ENCODE measurements at regions not wholly inside any gene's neighbourhood (a gene's known extent, or its start where the extent isn't known, plus 50 kb on each side); places are given as distances from the start of the nearest gene placed in this dataset.

DNA sequence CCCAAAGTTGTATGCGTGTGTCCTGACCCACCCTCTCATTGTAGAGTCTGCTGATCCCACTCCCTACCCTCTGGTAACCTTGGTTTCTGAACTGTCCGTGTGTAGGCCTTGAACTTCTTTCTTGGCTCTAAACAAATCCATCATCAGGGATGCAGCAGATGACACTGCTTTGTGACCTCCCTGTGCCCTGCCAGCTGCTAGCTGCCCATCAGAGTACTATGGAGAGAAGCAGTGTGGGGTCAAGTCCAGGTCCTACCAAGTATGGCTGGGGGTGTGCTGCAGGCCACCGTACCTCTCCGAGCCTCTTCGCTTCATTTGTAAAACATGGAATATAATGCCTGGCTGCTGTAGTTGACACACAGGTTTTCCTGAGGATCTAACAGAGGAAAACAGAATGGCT lies 183.5 kb upstream of the RBPJ start:
- FAIRE-seq, result no peak

DNA sequence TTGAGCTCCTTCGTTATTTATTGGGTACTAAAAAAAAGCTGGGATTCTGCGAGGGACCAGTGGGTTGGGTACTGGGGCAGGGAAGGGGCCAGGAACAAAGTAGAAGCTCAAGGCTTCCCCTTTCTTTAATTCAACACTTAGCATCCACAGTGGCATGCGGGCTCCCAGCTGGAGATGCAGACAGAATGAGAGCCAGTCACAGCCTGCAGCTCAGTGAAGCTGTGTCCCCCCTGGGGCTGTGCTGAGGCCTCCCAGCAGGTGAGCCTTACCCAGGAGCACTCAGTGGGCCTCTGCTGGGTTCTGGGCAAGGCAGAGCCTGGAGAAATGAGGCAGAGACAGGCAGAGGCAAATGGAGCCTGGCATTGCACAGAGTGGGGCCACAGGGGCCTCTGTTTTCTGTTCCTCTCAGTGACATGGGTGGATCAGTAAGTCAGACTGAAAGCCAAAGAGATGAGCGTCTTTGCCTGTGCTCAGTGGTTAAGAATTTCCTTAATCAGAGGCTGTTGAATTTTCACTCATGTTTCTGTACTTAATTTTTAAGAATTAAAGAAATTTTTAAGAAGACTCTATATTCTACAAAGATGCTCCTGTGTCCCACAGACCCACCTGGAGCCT lies 181.4 kb upstream of the RBPJ start:
- no peak for FAIRE-seq
- DNase-seq (ENCODE audit: low spot score), result no peak

More for the DNA sequence above, 183.5 kb upstream of the RBPJ start:
- no peak for DNase-seq (ENCODE audit: low spot score)

DNA sequence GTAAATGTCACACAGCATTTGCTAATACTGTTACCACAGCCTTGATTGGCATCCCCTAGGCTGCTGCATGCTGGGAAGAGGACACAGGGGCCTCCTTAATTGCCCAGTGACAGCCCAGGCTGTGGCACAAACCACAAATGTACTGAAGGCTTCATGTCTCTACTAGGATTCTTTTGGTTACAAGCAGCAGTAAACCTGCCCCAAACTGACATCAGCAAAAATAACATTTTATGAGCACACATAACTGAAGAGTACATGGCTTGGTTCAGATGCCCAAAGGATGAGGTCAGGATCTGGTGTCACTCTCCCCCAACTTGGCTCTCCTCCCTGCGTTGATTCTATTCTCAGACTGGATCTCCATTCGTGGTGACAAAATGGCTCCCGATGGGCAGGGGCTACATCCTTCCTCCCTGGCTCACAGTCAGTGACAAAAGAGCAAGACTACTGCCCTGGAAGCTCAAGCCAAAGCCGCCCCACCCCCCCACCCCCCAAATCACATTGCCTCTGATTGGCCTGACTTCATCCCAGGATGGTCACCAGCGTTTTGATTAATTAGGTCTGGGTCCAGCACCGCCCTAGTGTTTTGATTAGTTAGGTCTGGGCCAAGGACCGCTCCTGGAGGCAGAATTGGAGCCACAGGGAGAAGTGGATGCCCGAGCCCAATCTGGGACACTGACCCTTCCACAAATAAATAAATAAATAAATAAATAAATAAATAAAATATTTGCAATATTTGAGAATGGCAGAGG lies 180.5 kb upstream of the RBPJ start:
- peak; percentile 52 for DNase-seq (ENCODE audit: low spot score)
- no peak for FAIRE-seq

DNA sequence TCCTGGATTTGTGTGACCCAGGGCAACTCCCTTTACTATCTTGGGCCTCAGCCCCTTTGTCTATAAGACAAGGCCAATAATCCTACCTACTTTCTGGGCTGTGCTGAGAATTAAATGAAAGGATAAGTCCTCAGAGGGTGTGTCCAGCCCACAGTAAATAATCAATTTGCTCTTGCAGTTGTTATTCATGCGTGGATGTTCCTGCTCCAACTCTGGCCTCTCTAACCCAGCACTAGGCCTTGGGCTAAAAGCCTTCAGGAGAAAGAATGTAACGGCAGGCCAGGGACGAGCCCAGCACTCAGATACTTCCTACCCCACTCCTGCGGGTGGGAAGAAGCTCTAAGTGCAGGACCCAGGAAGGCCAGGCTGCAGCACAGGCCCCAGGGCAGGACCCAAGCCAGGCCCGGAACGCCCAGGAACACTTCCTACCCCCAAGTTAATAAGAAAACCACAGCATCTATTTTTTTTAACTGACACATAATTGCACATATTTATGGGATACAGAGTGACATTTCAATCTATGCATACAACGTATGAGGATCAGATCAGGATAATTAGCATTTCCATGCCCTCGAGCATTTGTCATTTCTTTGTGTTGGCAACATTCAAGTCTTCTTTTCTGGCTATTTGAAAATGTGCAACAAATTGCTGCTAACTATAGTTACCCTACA lies 179.6 kb upstream of the RBPJ start:
- no peak for FAIRE-seq
- no peak for DNase-seq (ENCODE audit: low spot score)

DNA sequence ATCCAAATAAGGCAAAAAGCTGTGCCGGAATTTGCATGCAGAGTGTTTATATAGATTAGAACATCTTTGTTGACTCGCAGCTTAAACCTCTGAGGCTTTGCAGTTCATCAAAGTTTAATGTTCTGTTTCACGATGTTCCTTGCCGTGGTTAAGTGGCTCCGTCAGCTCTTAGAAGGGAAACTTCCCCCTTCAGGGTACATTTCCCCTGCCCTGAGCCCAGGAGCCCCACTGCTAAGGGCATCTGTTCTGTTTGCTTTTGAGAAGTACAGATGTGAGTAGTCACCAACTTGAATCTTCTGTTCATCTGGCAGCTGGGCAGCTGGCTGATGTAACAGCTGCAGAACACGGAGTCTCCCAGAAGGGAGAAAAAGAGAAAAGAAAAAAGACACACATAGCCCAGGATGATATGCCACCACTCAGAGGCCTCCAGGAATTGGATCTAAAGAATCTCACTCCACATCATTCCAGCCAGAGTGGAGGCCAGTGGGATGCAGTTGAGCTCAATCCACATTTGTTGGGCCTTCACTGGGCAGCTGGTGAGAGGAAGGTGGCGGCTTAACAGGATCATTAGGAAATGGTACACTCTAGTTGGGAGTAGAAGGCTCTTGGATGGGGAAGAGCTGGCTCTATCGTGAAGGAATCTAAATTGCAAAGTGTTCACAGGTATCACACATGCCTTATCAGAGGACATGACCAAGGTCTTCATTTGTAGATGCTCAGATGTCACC lies 178.7 kb upstream of the RBPJ start:
- FAIRE-seq, result no peak
- no peak for DNase-seq (ENCODE audit: low spot score)

DNA sequence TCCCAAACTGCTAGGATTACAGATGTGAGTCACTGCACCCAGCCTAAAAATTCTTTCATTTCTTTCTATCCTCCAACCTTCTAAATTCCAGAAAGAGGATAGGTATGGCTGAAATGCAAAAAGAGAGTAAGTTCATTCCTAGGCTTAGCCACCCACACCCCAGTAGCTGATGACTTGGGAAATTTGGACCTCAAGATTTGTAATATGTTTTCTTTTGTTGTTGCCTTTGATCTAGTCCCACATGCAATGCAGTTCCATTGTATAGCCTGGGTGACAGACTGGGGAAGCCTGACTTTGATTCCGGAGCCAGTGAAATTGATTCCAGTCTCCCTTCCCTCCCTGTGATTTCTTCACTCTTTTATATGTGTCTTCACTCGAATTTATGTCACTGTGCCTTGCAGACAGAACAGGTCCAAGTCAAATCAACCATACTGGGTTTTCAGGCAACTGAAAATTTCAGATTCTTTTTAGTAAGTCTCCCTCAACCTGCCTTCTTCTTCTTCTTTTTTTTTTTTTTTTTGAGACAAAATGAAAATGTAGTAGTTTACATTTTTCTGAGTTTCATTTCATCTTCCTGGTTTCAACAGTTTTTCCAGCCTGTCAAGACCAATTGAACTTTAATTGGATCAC lies 176.2 kb upstream of the RBPJ start:
- FAIRE-seq, result no peak
- DNase-seq (ENCODE audit: low spot score), result no peak

DNA sequence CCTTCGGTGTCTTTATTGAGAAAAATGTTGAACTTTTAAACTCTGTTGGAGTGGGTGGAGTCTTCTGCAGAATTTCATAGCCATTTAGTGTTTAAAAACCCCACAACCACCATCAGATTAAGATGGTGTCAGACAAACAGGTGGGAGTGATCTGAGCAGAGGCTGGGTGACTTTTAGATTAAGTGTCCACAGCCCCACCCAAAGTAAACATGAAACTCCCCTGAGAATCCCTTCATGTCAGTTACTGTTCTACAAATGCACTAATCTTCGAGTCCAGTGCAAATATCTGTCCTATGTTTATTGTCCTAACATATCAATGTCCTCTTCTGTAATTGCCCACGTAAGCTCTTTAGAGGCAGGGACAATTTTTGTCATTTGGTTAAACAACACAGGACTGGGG lies 175.6 kb upstream of the RBPJ start:
- DNase-seq (ENCODE audit: low spot score) (no peak), FAIRE-seq (no peak)

DNA sequence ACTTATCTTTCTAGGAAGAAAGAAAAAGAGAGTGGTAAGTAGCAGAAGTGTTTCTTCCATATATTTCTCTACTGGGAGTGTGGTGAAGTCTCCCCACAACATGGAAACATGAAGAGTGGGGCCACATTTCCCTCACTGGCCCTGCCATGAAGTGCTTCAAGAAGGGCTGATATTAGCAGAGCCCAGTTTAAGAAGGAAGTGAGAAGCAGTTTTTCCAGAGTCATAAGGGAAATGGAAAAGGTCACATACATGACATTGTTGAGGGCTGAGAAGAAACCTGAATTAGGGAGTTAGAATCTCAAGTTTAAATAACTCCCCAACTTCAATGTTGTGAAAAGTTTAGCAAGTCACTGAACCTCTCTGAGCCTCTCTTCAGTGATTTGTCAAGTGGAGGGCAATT lies 171.9 kb upstream of the RBPJ start:
- no peak for FAIRE-seq
- no peak for DNase-seq (ENCODE audit: low spot score)

DNA sequence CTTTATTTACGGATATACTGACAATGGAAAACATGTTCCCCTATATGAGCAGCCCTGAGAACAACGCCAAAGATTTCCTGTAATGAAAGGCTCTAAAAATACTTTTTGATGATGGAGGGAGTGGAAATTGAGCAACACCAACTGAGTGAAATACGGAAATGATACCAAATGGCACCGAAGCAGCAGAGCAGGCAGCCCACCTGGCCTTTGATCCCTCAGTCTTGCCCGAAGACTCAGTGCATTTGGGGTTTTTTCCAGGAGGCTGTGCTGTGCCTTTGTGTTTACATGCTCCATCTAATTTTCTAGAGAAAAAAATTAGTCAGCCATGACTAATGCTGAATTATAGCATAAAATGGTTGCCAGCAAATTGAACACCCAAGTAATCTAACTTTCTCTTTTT lies 169.9 kb upstream of the RBPJ start:
- no peak for DNase-seq (ENCODE audit: low spot score)
- no peak for FAIRE-seq

DNA sequence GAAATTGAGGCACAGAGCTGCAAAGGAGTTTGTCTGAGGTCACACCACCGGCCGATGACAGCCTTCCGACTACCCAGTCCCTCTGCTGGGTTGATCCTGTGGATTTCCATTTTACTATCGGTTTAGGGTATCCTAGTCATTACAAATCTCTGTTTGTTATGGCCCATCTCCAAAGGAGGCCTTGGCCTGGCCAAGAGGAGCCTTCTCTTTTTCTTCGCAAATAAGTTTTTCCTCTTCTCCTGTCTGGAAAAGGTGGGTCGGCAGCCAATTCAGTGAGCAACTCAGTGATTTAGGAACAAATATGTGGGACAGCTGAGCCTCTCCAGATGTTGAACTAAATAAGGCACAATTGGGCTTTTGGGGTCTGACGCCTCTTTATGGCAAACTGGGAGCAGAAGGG lies 169.2 kb upstream of the RBPJ start:
- DNase-seq (ENCODE audit: low spot score), result no peak
- no peak for FAIRE-seq

DNA sequence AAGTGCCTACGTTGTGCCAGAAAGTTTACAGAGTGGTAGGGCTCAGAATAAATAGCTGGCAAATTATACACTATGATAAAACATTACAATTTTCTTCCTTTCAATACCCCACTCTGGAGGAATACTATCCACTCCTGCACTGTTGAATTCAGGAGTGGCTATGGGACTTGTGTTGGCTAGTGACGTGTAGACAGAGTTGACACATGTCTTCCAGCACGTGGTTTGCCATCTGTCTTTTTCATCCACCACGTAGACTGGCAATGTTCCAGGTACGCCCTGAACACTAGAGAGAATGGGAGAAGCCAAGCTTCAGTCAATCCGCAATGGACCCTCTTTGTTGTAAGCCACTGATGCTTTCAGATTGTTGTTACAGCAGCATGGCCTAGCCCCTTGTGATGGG lies 168.8 kb upstream of the RBPJ start:
- no peak for DNase-seq (ENCODE audit: low spot score)

DNA sequence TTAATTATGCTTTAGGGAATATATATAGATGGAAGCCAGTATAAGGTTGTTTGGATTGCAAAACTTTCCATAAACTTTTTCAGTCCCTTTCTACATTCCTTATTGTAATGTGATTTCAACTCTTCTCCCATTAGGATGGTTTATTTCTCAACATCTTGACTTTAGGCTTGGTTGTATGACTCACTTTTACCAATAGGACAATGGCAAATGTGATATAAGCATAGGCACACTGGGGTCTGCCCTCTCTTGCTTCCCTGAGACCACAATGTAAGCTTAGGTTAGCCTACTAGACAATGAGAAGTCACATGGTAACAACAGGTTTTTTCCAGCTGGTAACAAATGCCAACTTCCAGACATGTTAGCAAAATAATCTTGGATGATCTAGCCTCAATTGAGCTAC lies 163.3 kb upstream of the RBPJ start:
- FAIRE-seq (no peak), DNase-seq (ENCODE audit: low spot score) (no peak)

More for the DNA sequence above, 168.8 kb upstream of the RBPJ start:
- FAIRE-seq, result no peak

DNA sequence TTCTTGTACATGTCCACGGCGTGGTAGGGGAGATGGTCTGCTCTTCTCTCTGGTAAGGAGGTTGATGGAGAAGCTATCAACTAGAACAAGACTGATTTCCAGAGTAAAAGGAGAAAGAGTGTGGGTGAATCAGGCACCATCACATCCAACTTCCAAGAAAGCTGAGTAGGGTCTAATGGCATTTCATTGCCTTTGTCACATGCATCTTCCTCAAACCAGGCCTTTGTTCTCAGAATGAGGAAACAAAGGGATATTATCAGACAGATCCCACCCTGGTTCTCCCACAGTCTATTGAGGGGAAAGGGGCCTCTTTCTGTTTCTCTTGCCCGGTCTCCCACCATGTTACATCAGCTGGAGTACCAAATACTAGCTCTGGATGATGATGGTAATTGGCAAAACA lies 160.2 kb upstream of the RBPJ start:
- DNase-seq (ENCODE audit: low spot score) (no peak), FAIRE-seq (no peak)

DNA sequence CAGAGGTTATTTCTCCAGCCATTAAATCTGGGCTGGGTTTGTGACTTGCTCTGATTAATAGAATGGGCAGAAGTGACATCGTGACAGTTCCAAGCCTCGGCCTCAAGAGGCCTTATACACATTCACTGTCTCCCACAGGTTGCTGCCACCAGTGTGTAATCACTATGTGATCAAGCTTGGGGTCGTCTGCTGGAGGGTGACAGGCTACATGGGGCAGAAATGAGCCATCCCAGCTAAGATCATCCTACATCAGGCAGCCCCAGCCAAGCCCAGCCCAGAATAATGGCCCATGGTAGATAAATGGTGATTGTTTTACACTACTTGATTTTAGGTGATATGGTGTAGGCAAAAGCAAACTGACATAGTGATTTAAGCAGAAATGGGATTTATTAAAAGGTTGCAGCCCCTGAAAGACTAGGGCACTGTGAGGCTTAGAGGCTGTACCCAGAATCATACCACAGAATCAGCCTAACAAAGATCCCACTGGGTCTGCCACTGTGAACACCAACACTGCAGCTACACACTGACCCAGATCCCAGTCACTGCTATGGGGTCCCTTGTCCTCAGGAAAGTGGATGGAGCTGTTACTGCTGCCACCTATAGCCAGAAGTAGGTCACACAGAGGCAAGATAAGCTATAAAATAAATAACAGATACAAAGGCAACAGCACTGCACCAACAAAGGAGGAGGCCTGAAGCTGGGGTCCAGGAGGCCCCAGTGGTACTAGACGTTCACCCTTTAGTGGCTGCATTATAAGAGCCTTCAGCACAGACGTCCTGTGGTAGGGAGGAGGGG lies 159.6 kb upstream of the RBPJ start:
- no peak for DNase-seq (ENCODE audit: low spot score)
- FAIRE-seq, result no peak

DNA sequence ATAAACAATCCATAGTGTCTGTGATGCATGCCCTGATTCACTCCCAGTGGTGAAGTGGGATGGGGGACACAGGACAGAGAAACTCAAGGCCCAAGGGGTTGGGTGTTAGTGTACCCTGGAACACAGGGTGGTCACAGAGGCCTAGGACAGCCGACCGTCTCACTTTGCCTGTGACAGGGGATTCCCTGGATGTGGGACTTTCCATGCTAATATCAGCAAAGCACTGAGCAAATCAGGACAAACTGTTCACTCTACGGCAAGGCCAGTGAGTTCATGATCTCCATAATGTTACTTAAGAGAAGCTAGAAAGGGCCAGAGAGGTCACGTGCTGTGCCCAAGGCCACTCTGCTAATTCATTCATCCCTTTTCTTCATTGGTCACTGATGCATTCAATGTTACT lies 158.7 kb upstream of the RBPJ start:
- DNase-seq (ENCODE audit: low spot score), result no peak
- no peak for FAIRE-seq

DNA sequence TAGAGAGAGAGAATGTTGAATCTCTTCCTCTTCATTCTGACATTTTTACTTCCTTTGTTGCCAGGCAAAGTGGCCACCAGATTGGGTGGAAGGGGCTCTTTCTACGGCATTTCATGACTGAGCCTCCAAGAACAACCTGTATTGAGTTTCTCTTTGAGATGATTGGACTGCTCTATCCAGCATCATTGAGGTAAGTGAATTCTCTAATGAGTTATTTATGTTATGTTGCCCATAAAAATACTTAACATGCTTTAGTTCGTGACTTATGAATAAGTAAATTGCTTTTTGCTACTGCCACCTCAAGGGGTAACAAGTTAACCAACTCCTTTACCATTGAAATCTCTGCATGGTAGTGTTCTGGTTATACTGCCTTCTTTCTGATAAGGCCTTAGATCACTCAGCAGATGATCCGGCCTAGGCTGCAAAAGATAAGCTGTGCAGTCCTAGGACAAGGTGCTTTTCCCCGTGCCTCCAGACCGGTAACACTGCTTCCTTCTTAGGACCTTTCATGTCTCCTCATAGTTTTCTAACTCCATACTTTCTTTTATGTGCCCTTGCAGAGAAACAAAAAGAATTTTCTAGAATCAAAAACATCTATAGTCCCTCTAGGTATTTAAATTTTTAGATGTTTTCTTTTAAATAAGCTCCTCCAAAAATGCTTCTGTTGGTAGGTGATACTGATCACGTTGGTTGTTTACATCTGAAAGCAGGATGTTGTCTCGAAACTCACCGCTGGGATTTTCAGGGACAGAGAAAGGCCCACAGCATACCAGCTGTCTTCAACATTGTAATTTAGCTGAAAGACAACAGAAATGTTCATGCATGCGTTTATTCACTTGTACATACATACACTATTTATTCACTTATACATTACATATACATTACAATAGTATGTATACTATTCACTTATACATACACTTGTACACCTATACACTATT lies 157.1 kb upstream of the RBPJ start:
- no peak for FAIRE-seq

DNA sequence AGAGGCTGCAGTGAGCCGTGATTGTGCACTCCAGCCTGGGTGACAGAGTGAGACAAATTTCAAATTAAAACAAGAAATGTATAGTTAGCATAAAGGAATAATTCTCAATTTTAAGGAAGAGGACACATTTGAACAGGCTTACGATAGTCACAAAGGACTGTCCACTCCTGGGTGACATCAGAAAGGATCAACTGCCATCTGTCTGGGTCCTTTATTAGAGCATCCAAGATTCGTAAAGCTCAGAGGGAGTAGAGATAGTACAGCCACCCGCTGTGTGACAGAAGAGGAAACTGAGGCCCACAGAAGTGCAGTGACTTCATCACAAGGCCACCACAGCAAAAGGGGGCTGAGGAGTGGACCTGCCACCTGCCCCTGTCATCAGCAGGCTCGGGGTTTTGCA lies 149.3 kb upstream of the RBPJ start:
- FAIRE-seq, result no peak
- DNase-seq (ENCODE audit: low spot score), result no peak

More for the DNA sequence above, 157.1 kb upstream of the RBPJ start:
- no peak for DNase-seq (ENCODE audit: low spot score)

DNA sequence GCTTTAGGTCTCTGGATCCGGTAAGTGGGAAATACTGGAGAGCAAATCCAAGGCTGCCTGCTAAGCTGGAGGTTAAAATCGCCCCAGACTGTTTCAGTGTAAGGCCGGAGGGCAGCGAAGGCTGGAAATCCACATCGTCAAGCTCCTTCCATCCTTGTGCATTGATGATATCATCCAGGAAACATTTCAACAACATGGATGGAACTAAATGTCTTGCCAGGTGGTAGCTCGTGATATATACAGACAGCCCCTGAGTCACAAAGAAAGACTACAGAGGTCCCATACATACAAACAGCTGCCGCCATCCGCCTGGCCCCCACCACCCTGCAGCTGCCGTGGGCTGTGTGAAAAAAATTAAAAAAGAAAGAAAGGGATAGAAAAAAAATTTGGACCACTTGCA lies 148.9 kb upstream of the RBPJ start:
- no peak for FAIRE-seq

DNA sequence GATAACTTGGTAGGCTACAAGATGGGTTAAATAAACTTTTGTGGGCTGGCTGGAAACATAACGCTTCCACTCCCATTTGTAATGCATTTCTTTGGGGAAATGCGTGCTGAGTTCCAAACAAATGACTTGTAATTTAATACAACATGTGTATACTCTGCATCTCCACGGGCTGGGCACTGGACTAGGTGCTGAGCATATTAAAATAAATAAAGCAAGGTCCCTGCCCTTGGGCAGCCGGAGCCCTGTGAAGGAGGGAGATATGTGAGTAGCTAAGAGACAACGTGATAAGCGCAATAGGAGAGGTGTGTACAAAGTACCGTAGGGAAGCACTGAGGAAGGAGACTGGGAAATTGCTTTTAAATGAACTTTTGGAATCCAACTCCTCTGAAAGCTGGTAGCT lies 147.2 kb upstream of the RBPJ start:
- DNase-seq (ENCODE audit: low spot score) (no peak), FAIRE-seq (no peak)

More for the DNA sequence above, 148.9 kb upstream of the RBPJ start:
- DNase-seq (ENCODE audit: low spot score), result peak; percentile 43

DNA sequence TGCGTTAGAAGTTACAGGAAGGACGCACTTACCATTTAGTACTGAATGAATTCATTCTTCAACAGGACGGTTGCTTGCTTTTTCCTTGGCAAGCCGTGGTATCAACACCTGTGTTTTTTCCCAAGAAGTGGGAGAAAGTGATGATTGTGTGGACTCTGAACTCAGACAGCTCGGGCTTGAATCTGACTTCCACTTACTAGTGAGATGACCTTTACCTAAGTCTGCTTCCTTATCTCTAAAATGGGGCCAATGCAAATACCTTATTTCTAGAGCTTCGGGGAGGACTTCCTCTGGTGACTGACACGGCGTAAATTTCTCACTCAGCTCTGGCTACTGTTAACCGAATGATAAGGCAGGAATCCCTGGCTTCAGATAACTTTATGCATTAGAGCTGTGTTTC lies 146.8 kb upstream of the RBPJ start:
- no peak for FAIRE-seq
- no peak for DNase-seq (ENCODE audit: low spot score)

Data from urothelium cell line (cell line).